GM12875 (cell line): ENCODE measurements at regions not wholly inside any gene's neighbourhood (a gene's known extent, or its start where the extent isn't known, plus 50 kb on each side); places are given as distances from the start of the nearest gene placed in this dataset.

ENCODE experiments used
- H3K4me3 ChIP-seq: one replicate; pipeline ENCODE4 v1.5.1; 2011; ENCODE audit warnings: low read depth, low read length, control low read depth
- CTCF ChIP-seq: IDR thresholded peaks from 2 replicates; pipeline ENCODE4 v1.5.1; 2011; ENCODE audit warnings: low read depth, mild to moderate bottlenecking, control low read depth, inconsistent platforms, low read length, moderate library complexity, borderline replicate concordance; ENCODE audit not compliant: insufficient read depth

GRCh38 chr19:30668521-30669155, 296.5 kb downstream of the ZNF536 start:
- no peak overlapping the region for H3K4me3 ChIP-seq

GRCh38 chr19:30667746-30668145, 295.6 kb downstream of the ZNF536 start:
- no peak for TF ChIP-seq CTCF
- no peak overlapping the region for H3K4me3 ChIP-seq

More at GRCh38 chr19:30668521-30669155, 296.5 kb downstream of the ZNF536 start:
- no peak for TF ChIP-seq CTCF

- no peak overlapping the region for H3K4me3 ChIP-seq
- TF ChIP-seq CTCF = no peak
Measured at GRCh38 chr19:30667227-30667626, 295.0 kb downstream of the ZNF536 start.

- no peak overlapping the region for H3K4me3 ChIP-seq
- TF ChIP-seq CTCF = peak; percentile 92
Measured at GRCh38 chr19:30666301-30666803, 294.2 kb downstream of the ZNF536 start.

- no peak overlapping the region for H3K4me3 ChIP-seq
- no peak for TF ChIP-seq CTCF
Measured at GRCh38 chr19:30665449-30665848, 293.3 kb downstream of the ZNF536 start.

- no peak overlapping the region for H3K4me3 ChIP-seq
- no peak for TF ChIP-seq CTCF
Measured at GRCh38 chr19:30663611-30664174, 291.5 kb downstream of the ZNF536 start.
